MM.1S (cell line): ENCODE measurements at regions not wholly inside any gene's neighbourhood (a gene's known extent, or its start where the extent isn't known, plus 50 kb on each side); places are given as distances from the start of the nearest gene placed in this dataset.

Experiments
- CTCF ChIP-seq: fragments of 300-600 bp; sonication (generic); IDR thresholded peaks from 2 replicates; pipeline ENCODE4 v1.5.1; 2016; ENCODE audit warnings: antibody characterized with exemption, low read length, mixed read lengths
- EZH2 ChIP-seq: fragments of 300-600 bp; sonication (generic); optimal IDR thresholded peaks from 2 replicates; pipeline ENCODE3; 2017; ENCODE audit warnings: low read depth, mild to moderate bottlenecking, antibody characterized with exemption, low read length, mixed read lengths

GRCh38 chr3:176690083-176690869, 507.0 kb downstream of the TBL1XR1 start:
- TF ChIP-seq EZH2 (no peak), CTCF (no peak)
